ENCODE measurements at regions not wholly inside any gene's neighbourhood (a gene's known extent, or its start where the extent isn't known, plus 50 kb on each side); places are given as distances from the start of the nearest gene placed in this dataset.
"Not testable (repeated sequence)": the region's sequence is repeated elsewhere in the genome, so short reads cannot be mapped to it uniquely, and the experiment has no call there.

GRCh38 chr3:145893331-145893730 lies 267.7 kb downstream of the PLOD2 start:
- no peak for DNase-seq

DNA sequence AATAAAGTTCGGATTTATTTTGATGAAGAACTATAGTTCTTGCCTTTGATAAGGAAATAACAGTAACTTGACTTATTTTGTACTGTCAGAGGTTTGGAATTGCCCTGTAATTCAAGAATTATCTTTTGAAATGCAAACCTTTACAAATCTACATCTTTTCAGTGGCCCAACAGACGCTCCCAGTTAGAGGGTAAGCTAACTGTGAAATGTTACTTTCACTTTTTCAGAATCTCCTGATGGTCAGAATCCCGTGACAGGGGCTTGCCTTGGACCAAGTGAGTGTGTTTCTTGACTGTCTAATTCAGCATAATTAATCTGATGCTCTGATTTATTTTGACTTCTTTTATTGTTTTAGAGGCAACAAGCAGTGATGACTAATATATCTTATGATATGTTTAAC lies 262.5 kb downstream of the PLOD2 start:
- no peak for DNase-seq

GRCh38 chr3:145899241-145899640 lies 261.7 kb downstream of the PLOD2 start:
- no peak for DNase-seq

DNA sequence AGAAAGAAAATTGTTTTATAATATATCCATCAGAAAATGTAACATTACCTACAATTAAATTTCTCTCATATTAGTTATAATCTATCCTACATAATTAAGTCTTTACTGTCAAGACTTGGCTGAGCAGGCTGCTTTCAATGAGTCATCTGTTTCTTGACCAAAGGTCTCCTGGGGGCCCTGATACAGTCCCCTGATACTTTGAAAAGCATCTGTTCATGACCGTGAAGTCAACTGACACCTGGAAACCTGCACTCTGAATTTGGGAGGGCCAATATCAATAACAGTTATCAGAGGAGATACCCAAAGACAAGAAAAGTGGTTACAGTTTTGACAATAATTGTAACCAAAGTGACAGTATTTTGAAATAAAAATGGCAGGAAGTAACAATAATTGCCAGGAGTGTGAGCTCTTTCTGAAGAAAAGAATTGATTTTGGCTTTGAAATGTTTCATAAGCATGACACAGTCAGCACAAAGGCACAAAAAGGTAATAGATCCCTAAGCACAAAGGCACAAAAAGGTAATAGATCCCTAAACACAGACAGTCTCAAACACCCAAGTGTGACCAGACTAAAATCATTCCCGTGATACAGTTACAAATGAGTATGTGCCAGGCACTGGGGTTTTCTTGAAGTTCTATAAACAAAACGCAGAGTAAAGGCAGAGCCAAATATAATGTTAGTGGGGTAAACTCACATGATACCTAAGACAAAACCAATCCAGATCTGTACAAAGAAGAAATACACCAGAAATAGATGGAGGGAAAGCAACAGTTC lies 260.7 kb downstream of the PLOD2 start:
- no peak for DNase-seq

GRCh38 chr3:145902166-145902565 lies 258.8 kb downstream of the PLOD2 start:
- DNase-seq = no peak

- no peak for DNase-seq
Observed at GRCh38 chr3:145903472-145904013, 257.4 kb downstream of the PLOD2 start.

DNA sequence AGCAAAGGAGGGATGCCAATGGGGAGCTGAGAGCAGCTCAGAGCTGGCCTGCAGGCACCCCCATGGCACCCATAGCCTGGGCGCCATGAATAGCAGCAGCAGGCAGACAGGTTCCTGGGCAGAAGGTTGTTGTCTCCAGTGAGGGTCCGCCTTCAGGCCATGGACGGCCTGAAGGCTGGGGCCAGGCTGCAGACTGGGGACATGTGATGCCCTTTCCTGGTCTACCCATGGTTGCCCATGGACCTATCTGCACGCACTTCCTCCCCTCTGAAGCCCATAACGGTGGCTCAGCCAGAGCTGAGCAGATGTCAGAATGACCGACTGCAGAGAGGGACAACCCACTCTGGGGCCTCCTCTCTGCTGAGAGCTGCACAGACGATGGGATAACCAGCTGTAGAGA lies 256.8 kb downstream of the PLOD2 start:
- no peak for DNase-seq

- no peak for DNase-seq
Observed at GRCh38 chr3:145906301-145906700, 254.7 kb downstream of the PLOD2 start.

- DNase-seq = no peak
Observed at GRCh38 chr3:145906755-145907154, 254.2 kb downstream of the PLOD2 start.

DNA sequence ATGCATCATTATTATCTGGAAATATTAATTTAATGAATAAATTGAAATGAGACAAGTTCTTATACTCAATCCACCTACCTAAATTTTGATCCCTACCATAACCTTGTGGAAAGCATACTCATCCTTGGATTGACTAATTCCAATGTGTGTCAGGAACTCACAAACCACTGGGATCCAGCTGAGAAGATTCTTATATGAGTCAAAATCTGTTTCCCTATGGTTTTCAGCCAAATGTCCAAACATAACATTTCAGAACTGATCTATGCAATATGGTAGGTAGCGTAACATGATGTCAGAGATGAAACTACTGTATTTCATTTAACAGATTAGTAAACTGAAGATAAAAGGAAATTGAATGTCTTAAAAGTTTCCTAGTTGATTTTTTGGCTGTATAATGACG lies 250.0 kb downstream of the PLOD2 start:
- DNase-seq = no peak

DNA sequence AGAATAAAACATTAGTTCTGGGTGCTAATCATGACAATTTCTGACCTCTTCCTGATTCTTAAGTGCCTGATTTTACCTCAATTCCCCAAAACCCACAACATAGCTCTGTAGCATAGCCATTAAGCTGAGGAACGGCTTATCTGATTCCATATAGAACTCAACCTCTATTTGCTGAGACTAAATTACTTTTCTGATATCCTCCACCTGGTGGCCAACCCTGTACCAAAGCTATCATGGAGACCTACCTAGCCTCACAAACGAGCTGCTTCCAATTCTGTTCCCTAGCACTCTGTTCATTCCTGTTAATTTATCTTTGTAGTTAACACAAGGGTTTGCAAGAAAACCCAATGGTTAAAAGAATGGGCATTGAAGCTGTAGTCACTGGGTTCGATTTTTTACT lies 245.2 kb downstream of the PLOD2 start:
- DNase-seq = no peak

GRCh38 chr3:145927736-145928135 lies 233.2 kb downstream of the PLOD2 start:
- not testable (repeated sequence) for DNase-seq

DNA sequence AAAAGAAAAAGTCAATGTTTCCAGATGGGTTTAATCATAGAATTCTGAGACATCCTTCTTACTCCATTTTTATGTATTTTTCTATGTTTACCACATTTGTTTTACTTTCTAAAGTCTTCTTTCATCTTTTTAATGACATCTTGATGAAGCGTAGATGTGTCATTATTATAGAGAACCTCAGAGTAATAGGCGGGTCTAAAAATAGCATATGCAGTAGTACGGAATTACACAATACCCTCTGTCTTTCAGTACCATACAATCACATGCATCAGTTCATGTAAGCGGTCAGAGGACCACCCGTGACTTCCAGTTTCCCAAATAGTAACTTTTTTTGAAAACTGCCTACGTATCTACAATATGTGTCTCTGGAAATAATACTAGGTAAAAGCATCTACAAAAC lies 224.0 kb downstream of the PLOD2 start:
- no peak for DNase-seq

GRCh38 chr3:145939431-145939830 lies 221.6 kb downstream of the PLOD2 start:
- DNase-seq = no peak

DNA sequence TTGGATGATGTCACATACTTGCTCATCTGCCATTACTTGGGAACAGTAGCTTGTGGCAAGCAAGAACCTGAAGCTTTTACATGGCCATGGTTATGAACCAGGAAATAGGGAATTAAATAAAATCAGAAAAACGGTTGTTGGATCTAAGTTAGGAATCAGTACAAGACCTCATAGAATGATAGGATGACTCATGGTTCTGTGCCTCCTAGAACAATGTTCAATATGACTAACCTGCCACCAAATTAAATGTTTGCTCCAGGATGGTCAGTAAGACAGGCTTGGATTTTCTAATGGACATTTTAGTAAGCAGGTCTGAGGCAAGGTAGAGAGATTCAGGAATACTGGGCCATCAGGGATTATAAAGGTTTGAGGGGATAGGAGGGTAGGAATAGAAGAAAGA lies 218.9 kb downstream of the PLOD2 start:
- DNase-seq = no peak

DNA sequence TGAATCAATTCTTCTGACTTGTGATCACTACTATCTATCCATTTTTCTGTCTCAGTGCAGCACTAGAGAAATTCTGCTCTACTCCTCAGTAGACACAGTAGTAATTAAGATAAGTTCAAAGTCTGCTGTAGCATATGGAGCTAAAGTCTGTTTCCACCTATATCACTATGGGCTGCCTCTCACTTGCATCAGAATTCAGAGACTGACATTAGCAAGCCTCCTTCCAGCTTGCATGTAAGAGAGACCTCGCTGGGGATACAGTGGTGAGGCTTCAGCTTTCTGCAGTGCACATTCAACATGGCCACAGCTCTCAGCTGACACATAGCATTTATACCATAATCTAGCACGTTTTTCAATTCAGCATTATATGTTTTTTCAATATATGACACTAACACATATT lies 217.0 kb downstream of the PLOD2 start:
- DNase-seq = no peak

GRCh38 chr3:145951441-145951840 lies 209.5 kb downstream of the PLOD2 start:
- no peak for DNase-seq

- DNase-seq = no peak
Observed at GRCh38 chr3:145952536-145952935, 208.4 kb downstream of the PLOD2 start.

- DNase-seq = no peak
Observed at GRCh38 chr3:145953316-145953715, 207.7 kb downstream of the PLOD2 start.

DNA sequence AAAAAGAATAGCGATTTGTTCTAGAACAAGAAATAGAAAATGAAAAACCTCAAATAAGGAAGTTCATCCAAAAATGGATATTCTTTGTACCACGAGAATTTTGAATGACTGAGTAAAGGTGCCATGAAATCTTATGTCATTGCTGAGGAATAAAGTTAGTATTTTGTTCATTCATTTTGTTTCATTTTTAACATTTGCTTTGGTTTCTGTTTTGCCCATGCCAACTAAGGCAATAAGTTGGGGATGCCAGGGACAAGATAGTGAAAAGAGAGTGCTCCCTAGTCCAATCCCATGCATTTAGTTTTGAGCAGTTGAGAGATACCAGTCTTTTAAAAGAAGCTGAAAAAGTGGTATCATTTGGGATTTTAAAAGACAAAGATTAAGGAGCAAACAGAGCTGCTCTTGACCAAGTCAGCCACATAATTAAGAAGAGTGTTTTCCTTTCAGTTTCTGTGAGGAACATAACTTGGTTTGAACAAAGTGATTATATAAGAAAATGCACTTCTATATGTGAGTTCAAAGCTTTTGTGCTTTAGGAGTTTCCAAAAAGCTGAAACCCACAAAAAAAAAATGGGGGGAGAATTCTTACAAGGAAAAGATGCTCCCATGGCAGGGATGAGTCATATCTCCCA lies 201.4 kb downstream of the PLOD2 start:
- DNase-seq = no peak

- no peak for DNase-seq
Observed at GRCh38 chr3:145963111-145963510, 197.9 kb downstream of the PLOD2 start.

- DNase-seq = no peak
Observed at GRCh38 chr3:145967043-145967442, 193.9 kb downstream of the PLOD2 start.

GRCh38 chr3:145971186-145971585 lies 189.8 kb downstream of the PLOD2 start:
- no peak for DNase-seq

DNA sequence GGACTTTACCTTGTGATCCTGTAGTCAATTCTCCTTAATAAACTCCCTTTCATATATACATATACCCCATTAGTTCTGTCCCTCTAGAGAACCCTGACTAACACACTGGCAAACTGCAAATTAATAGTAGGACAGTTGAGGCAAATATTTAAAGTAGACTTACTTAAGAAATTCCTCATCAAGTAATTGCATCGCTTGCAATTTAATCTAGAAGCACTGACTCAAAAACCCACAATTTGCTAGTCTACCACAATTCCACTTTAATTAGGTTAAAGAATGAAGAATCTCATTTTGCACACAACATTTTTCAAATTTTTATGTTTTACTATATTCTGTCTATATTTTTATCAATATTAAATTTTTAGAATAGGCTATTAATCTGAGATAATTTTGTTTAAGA lies 188.1 kb downstream of the PLOD2 start:
- DNase-seq = no peak

DNA sequence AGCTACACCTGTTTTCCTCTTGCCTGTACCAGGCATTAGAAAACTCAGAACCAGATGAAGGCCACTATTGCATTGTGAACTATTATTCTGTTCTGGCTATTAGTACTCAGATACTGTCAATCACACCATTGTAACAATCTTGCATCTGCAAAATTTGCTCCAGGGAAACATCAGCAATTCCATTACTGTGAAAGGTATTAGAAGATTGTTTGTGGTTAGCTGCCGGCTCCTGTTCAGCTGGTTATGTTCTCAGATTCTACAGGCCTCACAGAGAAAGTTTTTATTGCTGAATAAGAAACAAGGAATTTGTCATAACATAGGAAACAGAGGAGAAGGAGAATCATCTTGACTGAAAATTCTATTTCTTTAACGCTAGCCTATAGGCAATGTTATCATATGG lies 179.9 kb downstream of the PLOD2 start:
- DNase-seq = no peak

All from DMS 273 treated with DMSO at 0.1 percent for 48 hours (cell line).